ENCODE measurements at regions not wholly inside any gene's neighbourhood (a gene's known extent, or its start where the extent isn't known, plus 50 kb on each side); places are given as distances from the start of the nearest gene placed in this dataset.

GRCh38 chr4:23028875-23029274 is 336.1 kb downstream of the GBA3 start:
- Histone ChIP-seq H3K27me3 (no peaks in the 10 kb centered on the region), H3K4me1 (no peaks in the 10 kb centered on the region), H3K9me3 (no peaks in the 10 kb centered on the region), H3K27ac (no peak overlapping the region), H3K4me3 (no peak overlapping the region), H3K36me3 (no peaks in the 10 kb centered on the region)
- in situ Hi-C loops (cut with MboI; ENCODE audit: low pct_ligation_motif_present in 1 of 4, low pct_unique_long_range_greater_than_20kb in 1 of 4, low sequenced_read_pairs in 3 of 4), result no loop called here
- no peak for DNase-seq
- TF ChIP-seq POLR2A (IDR thresholded peaks at IDR 0.05) (no peak), POLR2AphosphoS5 (IDR thresholded peaks at IDR 0.05) (no peak), EP300 (IDR thresholded peaks at IDR 0.05; ENCODE audit: low read depth) (no peak), CTCF (IDR thresholded peaks at IDR 0.05) (no peak)
- intact Hi-C loops (cut with DNase I; ENCODE audit: low total_unique reads), result no loop called here
- 88 to 89% methylated on average over 3 of the region's 3 CpGs for WGBS, 2 donors (ENCODE audit: low coverage in 1 of 2)

GRCh38 chr4:23023666-23024065 is 330.9 kb downstream of the GBA3 start:
- intact Hi-C loops (cut with DNase I; ENCODE audit: low total_unique reads) (no loop called here), in situ Hi-C loops (cut with MboI; ENCODE audit: low pct_ligation_motif_present in 1 of 4, low pct_unique_long_range_greater_than_20kb in 1 of 4, low sequenced_read_pairs in 3 of 4) (no loop called here)
- WGBS, 2 donors (ENCODE audit: low coverage in 1 of 2), result 57 to 69% methylated on average over 1 of the region's 1 CpG
- Histone ChIP-seq H3K4me3 (no peak overlapping the region), H3K36me3 (no peaks in the 10 kb centered on the region), H3K9me3 (no peaks in the 10 kb centered on the region), H3K27me3 (no peaks in the 10 kb centered on the region), H3K4me1 (no peaks in the 10 kb centered on the region), H3K27ac (no peak overlapping the region)
- no peak for TF ChIP-seq POLR2AphosphoS5 (IDR thresholded peaks at IDR 0.05)
- TF ChIP-seq CTCF (IDR thresholded peaks at IDR 0.05), result no peak
- TF ChIP-seq POLR2A (IDR thresholded peaks at IDR 0.05), result no peak
- no peak for TF ChIP-seq EP300 (IDR thresholded peaks at IDR 0.05; ENCODE audit: low read depth)
- no peak for DNase-seq

- Histone ChIP-seq H3K9me3 (no peaks in the 10 kb centered on the region), H3K36me3 (no peaks in the 10 kb centered on the region), H3K27me3 (no peaks in the 10 kb centered on the region), H3K4me3 (no peak overlapping the region), H3K4me1 (no peaks in the 10 kb centered on the region), H3K27ac (no peak overlapping the region)
- DNase-seq, result no peak
- TF ChIP-seq POLR2A (IDR thresholded peaks at IDR 0.05) (no peak), POLR2AphosphoS5 (IDR thresholded peaks at IDR 0.05) (no peak), EP300 (IDR thresholded peaks at IDR 0.05; ENCODE audit: low read depth) (no peak), CTCF (IDR thresholded peaks at IDR 0.05) (no peak)
- intact Hi-C loops (cut with DNase I; ENCODE audit: low total_unique reads), result no loop called here
- in situ Hi-C loops (cut with MboI; ENCODE audit: low pct_ligation_motif_present in 1 of 4, low pct_unique_long_range_greater_than_20kb in 1 of 4, low sequenced_read_pairs in 3 of 4), result no loop called here
Observed at GRCh38 chr4:23023121-23023520, 330.4 kb downstream of the GBA3 start.

GRCh38 chr4:23022032-23022431 is 329.3 kb downstream of the GBA3 start:
- H3K9me3 ChIP-seq, result no peaks in the 10 kb centered on the region
- no peak for DNase-seq
- TF ChIP-seq EP300 (IDR thresholded peaks at IDR 0.05; ENCODE audit: low read depth) (no peak), POLR2A (IDR thresholded peaks at IDR 0.05) (no peak), POLR2AphosphoS5 (IDR thresholded peaks at IDR 0.05) (no peak), CTCF (IDR thresholded peaks at IDR 0.05) (no peak)

More at GRCh38 chr4:23022032-23022431, 329.3 kb downstream of the GBA3 start:
- intact Hi-C loops (cut with DNase I; ENCODE audit: low total_unique reads) (no loop called here), in situ Hi-C loops (cut with MboI; ENCODE audit: low pct_ligation_motif_present in 1 of 4, low pct_unique_long_range_greater_than_20kb in 1 of 4, low sequenced_read_pairs in 3 of 4) (no loop called here)
- no peaks in the 10 kb centered on the region for H3K36me3 ChIP-seq
- no peak overlapping the region for H3K4me3 ChIP-seq
- no peak overlapping the region for H3K27ac ChIP-seq
- H3K27me3 ChIP-seq, result no peaks in the 10 kb centered on the region
- no peaks in the 10 kb centered on the region for H3K4me1 ChIP-seq

Data from transverse colon (tissue), 4 donors.